H9 (cell line): ENCODE measurements at regions not wholly inside any gene's neighbourhood (a gene's known extent, or its start where the extent isn't known, plus 50 kb on each side); places are given as distances from the start of the nearest gene placed in this dataset.

Experiments used
- DNase-seq: peaks from one replicate; pipeline ENCODE4 v3.0.0-alpha.2; 2017
- H2AFZ ChIP-seq: one replicate; pipeline ENCODE4 v1.6.1; 2013; ENCODE audit warnings: mild to moderate bottlenecking, low read length, control low read depth, moderate library complexity
- H2AK5ac ChIP-seq: 2 replicates; pipeline ENCODE4 v1.6.1; 2013; ENCODE audit warnings: low read length, control low read depth, mixed read lengths; ENCODE audit not compliant: insufficient read length
- H2BK120ac ChIP-seq: one replicate; pipeline ENCODE4 v1.6.1; 2013; ENCODE audit warnings: low read depth, mild to moderate bottlenecking, low read length, control low read depth, inconsistent platforms; ENCODE audit not compliant: poor library complexity, severe bottlenecking
- H2BK12ac ChIP-seq: 2 replicates; pipeline ENCODE4 v1.6.1; 2013; ENCODE audit warnings: low read length, control low read depth, mixed read lengths, low read depth; ENCODE audit not compliant: insufficient read length
- H2BK15ac ChIP-seq: 2 replicates; pipeline ENCODE4 v1.6.1; 2013; ENCODE audit warnings: low read depth, low read length, control low read depth
- H2BK20ac ChIP-seq: one replicate; pipeline ENCODE4 v1.6.1; 2013; ENCODE audit warnings: low read depth, mild to moderate bottlenecking, low read length, control low read depth, inconsistent platforms; ENCODE audit not compliant: poor library complexity, severe bottlenecking
- H2BK5ac ChIP-seq: 2 replicates; pipeline ENCODE4 v1.6.1; 2013; ENCODE audit warnings: low read length, control low read depth, mixed read lengths; ENCODE audit not compliant: insufficient read length
- H3K14ac ChIP-seq: 2 replicates; pipeline ENCODE4 v1.6.1; 2013; ENCODE audit warnings: low read length, control low read depth; ENCODE audit not compliant: insufficient read depth
- H3K18ac ChIP-seq: 2 replicates; pipeline ENCODE4 v1.6.1; 2013; ENCODE audit warnings: low read depth, mild to moderate bottlenecking, mixed read lengths, low read length, control low read depth; ENCODE audit not compliant: insufficient read length
- H3K23ac ChIP-seq: 2 replicates; pipeline ENCODE4 v1.6.1; 2013; ENCODE audit warnings: low read length, control low read depth, mixed read lengths, low read depth; ENCODE audit not compliant: insufficient read length
- H3K23me2 ChIP-seq: 2 replicates; pipeline ENCODE4 v1.6.1; 2013; ENCODE audit warnings: low read depth, mild to moderate bottlenecking, mixed read lengths, low read length, control low read depth; ENCODE audit not compliant: insufficient read length, poor library complexity, severe bottlenecking
- H3K27ac ChIP-seq: 2 replicates; pipeline ENCODE4 v1.5.1; 2013; ENCODE audit warnings: low read length, control low read depth, mixed read lengths, low read depth; ENCODE audit not compliant: insufficient read length
- H3K27me3 ChIP-seq: 2 replicates; pipeline ENCODE4 v1.6.1; 2013; ENCODE audit warnings: low read length, control low read depth, inconsistent platforms; ENCODE audit not compliant: insufficient read depth
- H3K4ac ChIP-seq: 2 replicates; pipeline ENCODE4 v1.6.1; 2013; ENCODE audit warnings: low read depth, mild to moderate bottlenecking, control low read depth, inconsistent platforms, low read length, moderate library complexity
- H3K4me1 ChIP-seq: 2 replicates; pipeline ENCODE4 v1.6.1; 2013; ENCODE audit warnings: low read length, control low read depth, inconsistent platforms; ENCODE audit not compliant: insufficient read depth
- H3K4me2 ChIP-seq: 2 replicates; pipeline ENCODE4 v1.6.1; 2013; ENCODE audit warnings: low read length, control low read depth, mixed read lengths; ENCODE audit not compliant: insufficient read length, insufficient read depth
- H3K56ac ChIP-seq: 2 replicates; pipeline ENCODE4 v1.6.1; 2013; ENCODE audit warnings: low read depth, mild to moderate bottlenecking, mixed read lengths, low read length, control low read depth; ENCODE audit not compliant: insufficient read length
- H3K79me1 ChIP-seq: 2 replicates; pipeline ENCODE4 v1.6.1; 2013; ENCODE audit warnings: low read depth, mild to moderate bottlenecking, moderate library complexity, low read length, control low read depth, inconsistent platforms; ENCODE audit not compliant: insufficient read depth, poor library complexity, severe bottlenecking
- H3K79me2 ChIP-seq: 2 replicates; pipeline ENCODE4 v1.6.1; 2013; ENCODE audit warnings: low read length, control low read depth, inconsistent platforms; ENCODE audit not compliant: insufficient read depth
- H3K9ac ChIP-seq: 2 replicates; pipeline ENCODE4 v1.6.1; 2013; ENCODE audit warnings: low read length, control low read depth, mixed read lengths; ENCODE audit not compliant: insufficient read length; ENCODE audit errors: extremely low read depth
- H3K9me3 ChIP-seq: one replicate; pipeline ENCODE4 v1.6.1; 2013; ENCODE audit warnings: low read depth, low read length, inconsistent platforms; ENCODE audit not compliant: control insufficient read depth
- H3T11ph ChIP-seq: one replicate; pipeline ENCODE4 v1.6.1; 2013; ENCODE audit warnings: mild to moderate bottlenecking, low read length, control low read depth, inconsistent platforms
- H4K20me1 ChIP-seq: one replicate; pipeline ENCODE4 v1.6.1; 2013; ENCODE audit not compliant: control insufficient read depth, insufficient read length, insufficient read depth
- H4K5ac ChIP-seq: 2 replicates; pipeline ENCODE4 v1.6.1; 2013; ENCODE audit warnings: low read depth, mild to moderate bottlenecking, mixed read lengths, low read length, control low read depth; ENCODE audit not compliant: insufficient read length
- H4K8ac ChIP-seq: replicated peaks from 2 replicates; pipeline ENCODE4 v1.6.1; 2013; ENCODE audit warnings: low read length, control low read depth, mixed read lengths, low read depth; ENCODE audit not compliant: insufficient read length
- H4K91ac ChIP-seq: 2 replicates; pipeline ENCODE4 v1.6.1; 2013; ENCODE audit warnings: low read depth, mild to moderate bottlenecking, moderate library complexity, mixed read lengths, low read length, control low read depth; ENCODE audit not compliant: insufficient read length
- H3K27ac Mint-ChIP-seq, 3 experiments: 2 replicates in 2 of 3; 3 replicates in 1 of 3; pipeline ENCODE4 v1.8.0; 2020 to 2021; ENCODE audit warnings: mixed read lengths in 3 of 3, mild to moderate bottlenecking in 1 of 3, moderate library complexity in 1 of 3
- H3K27me3 Mint-ChIP-seq: 2 replicates; pipeline ENCODE4 v1.8.0; 2021; ENCODE audit warnings: low read depth, mild to moderate bottlenecking, moderate library complexity, mixed read lengths
- H3K36me3 Mint-ChIP-seq, 3 experiments: 2 replicates in 2 of 3; 3 replicates in 1 of 3; pipeline ENCODE4 v1.8.0; 2020 to 2021; ENCODE audit warnings: low read depth in 3 of 3, mixed read lengths in 3 of 3; ENCODE audit not compliant: insufficient read depth in 1 of 3
- H3K4me1 Mint-ChIP-seq, 2 experiments: 2 replicates each; pipeline ENCODE4 v1.8.0; 2020; ENCODE audit warnings: mixed read lengths in 2 of 2
- H3K4me3 Mint-ChIP-seq, 2 experiments: 2 replicates in 1 of 2; 3 replicates in 1 of 2; pipeline ENCODE4 v1.8.0; 2020 to 2021; ENCODE audit warnings: mild to moderate bottlenecking in 2 of 2, mixed read lengths in 2 of 2, moderate library complexity in 1 of 2
- H3K9me3 Mint-ChIP-seq, 2 experiments: 2 replicates in 1 of 2; 3 replicates in 1 of 2; pipeline ENCODE4 v1.8.0; 2020; ENCODE audit warnings: mild to moderate bottlenecking in 2 of 2, mixed read lengths in 2 of 2, moderate library complexity in 1 of 2
- WGBS: extraction: QIAGEN DNeasy Blood & Tissue Kit; methylation state at CpG from one replicate; pipeline ENCODE4 v1.1.7; 2013; ENCODE audit warnings: missing lambda C conversion rate, low lambda C conversion rate, mixed read lengths; ENCODE audit not compliant: insufficient read length; ENCODE audit errors: extremely low coverage; 5-methylcytosine and 5-hydroxymethylcytosine counted together
- TF ChIP-seq, protein P1 (sequence below): fragments of 200-600 bp; sonication (generic); conservative IDR thresholded peaks from 3 replicates; pipeline ENCODE4 v1.8.0; 2021; ENCODE audit warnings: antibody characterized with exemption, mild to moderate bottlenecking

DNA sequence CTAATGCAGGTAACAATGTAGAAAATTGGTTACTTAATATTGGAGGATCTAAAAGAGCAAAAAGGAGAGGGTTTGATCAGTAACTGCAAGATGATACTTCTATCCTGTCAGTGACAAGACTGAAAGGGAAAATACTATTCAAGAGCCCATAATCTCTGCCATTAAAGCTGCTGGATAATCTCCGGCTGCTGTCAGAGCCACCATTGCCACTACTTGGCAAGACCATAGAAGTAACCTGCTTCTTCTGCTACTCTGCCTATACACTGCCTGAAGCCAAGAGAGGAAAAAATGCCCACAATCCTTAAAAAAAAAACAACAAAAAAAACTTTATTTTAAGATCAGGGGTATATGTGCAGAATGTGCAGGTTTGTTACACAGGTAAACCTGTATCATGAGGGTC is 386.5 kb upstream of the ID4 start:
- Histone ChIP-seq H2BK12ac (no peak overlapping the region), H3K23ac (no peak overlapping the region), H2BK15ac (no peak overlapping the region), H3K14ac (no peak overlapping the region), H2BK20ac (no peak overlapping the region), H3K56ac (no peak overlapping the region), H4K5ac (no peak overlapping the region), H4K91ac (no peak overlapping the region), H3K4me2 (no peak overlapping the region), H2BK5ac (no peak overlapping the region), H3K23me2 (no peaks in the 10 kb centered on the region), H3K4me1 (no peaks in the 10 kb centered on the region), H3K27me3 (no peaks in the 10 kb centered on the region), H3K4ac (no peak overlapping the region), H3T11ph (no peak overlapping the region), H3K27ac (no peak overlapping the region), H4K20me1 (no peaks in the 10 kb centered on the region), H3K9me3 (no peaks in the 10 kb centered on the region), H4K8ac (no peak overlapping the region), H3K79me2 (no peaks in the 10 kb centered on the region), H2BK120ac (no peak overlapping the region), H2AFZ (no peak overlapping the region), H3K79me1 (no peaks in the 10 kb centered on the region), H3K18ac (no peak overlapping the region), H3K9ac (no peak overlapping the region), H2AK5ac (no peak overlapping the region)
- H3K27ac Mint-ChIP-seq, result no peak overlapping the region
- H3K27me3 Mint-ChIP-seq, result peaks cover 2% of the 10 kb centered on the region; the same call in 1 of the 2 replicates
- TF ChIP-seq, protein P1, sequence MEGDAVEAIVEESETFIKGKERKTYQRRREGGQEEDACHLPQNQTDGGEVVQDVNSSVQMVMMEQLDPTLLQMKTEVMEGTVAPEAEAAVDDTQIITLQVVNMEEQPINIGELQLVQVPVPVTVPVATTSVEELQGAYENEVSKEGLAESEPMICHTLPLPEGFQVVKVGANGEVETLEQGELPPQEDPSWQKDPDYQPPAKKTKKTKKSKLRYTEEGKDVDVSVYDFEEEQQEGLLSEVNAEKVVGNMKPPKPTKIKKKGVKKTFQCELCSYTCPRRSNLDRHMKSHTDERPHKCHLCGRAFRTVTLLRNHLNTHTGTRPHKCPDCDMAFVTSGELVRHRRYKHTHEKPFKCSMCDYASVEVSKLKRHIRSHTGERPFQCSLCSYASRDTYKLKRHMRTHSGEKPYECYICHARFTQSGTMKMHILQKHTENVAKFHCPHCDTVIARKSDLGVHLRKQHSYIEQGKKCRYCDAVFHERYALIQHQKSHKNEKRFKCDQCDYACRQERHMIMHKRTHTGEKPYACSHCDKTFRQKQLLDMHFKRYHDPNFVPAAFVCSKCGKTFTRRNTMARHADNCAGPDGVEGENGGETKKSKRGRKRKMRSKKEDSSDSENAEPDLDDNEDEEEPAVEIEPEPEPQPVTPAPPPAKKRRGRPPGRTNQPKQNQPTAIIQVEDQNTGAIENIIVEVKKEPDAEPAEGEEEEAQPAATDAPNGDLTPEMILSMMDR, result no peak
- DNase-seq, result no peak
- H3K36me3 Mint-ChIP-seq, result no peaks in the 10 kb centered on the region; a peak in 1 of 7 replicates
- no peak overlapping the region for H3K4me3 Mint-ChIP-seq
- peaks cover 2 to 4% of the 10 kb centered on the region in 2 experiments; a peak in 2 of 4 replicates for H3K4me1 Mint-ChIP-seq
- no CpG with 5 or more reads among the region's 1 CpG for WGBS
- no peaks in the 10 kb centered on the region for H3K9me3 Mint-ChIP-seq
